Natural killer cell (primary cell): ENCODE measurements at regions not wholly inside any gene's neighbourhood (a gene's known extent, or its start where the extent isn't known, plus 50 kb on each side); places are given as distances from the start of the nearest gene placed in this dataset.

Source experiments
- ATAC-seq, 3 donors: fragments of 150-1000 bp in 2 of 3; fragments of 200-7000 bp in 1 of 3; cut with Tn5 transposase; 1 replicate in 1 of 3; 2 replicates in 2 of 3; pipeline ENCODE4 v1.10.0; 2021; ENCODE audit warnings: mild to moderate bottlenecking in 2 of 3, moderate library complexity in 2 of 3
- DNase-seq, 2 donors: peaks; one replicate each; pipeline versions ENCODE4 v3.0.0 to v3.0.0-alpha.2; 2013 to 2021; ENCODE audit warnings: mixed read lengths in 1 of 2
- H3K27ac ChIP-seq: one replicate; pipeline ENCODE4 v1.5.1; 2013; ENCODE audit warnings: mild to moderate bottlenecking, low read length
- H3K27me3 ChIP-seq: one replicate; pipeline ENCODE4 v1.6.1; 2013; ENCODE audit warnings: low read length; ENCODE audit not compliant: control insufficient read depth, insufficient read depth
- H3K36me3 ChIP-seq: one replicate; pipeline ENCODE4 v1.6.1; 2013; ENCODE audit warnings: low read length; ENCODE audit not compliant: control insufficient read depth, insufficient read depth
- H3K4me1 ChIP-seq: one replicate; pipeline ENCODE4 v1.6.1; 2013; ENCODE audit warnings: low read length; ENCODE audit not compliant: control insufficient read depth, insufficient read depth
- H3K4me3 ChIP-seq: one replicate; pipeline ENCODE4 v1.5.1; 2013; ENCODE audit warnings: low read length
- H3K9me3 ChIP-seq: one replicate; pipeline ENCODE4 v1.6.1; 2013; ENCODE audit warnings: low read length; ENCODE audit not compliant: control insufficient read depth, insufficient read depth
- H3K27ac Mint-ChIP-seq, 2 donors: one replicate each; pipeline ENCODE4 v1.8.0; 2022; ENCODE audit warnings: mild to moderate bottlenecking in 2 of 2, mixed read lengths in 2 of 2, moderate library complexity in 1 of 2
- H3K27me3 Mint-ChIP-seq, 2 donors: one replicate each; pipeline ENCODE4 v1.8.0; 2022; ENCODE audit warnings: low read depth in 2 of 2, mixed read lengths in 2 of 2
- H3K36me3 Mint-ChIP-seq: one replicate; pipeline ENCODE4 v1.8.0; 2022; ENCODE audit warnings: mixed read lengths
- H3K4me1 Mint-ChIP-seq, 2 donors: one replicate each; pipeline ENCODE4 v1.8.0; 2022; ENCODE audit warnings: mixed read lengths in 2 of 2
- H3K4me3 Mint-ChIP-seq: one replicate; pipeline ENCODE4 v1.8.0; 2022; ENCODE audit warnings: mild to moderate bottlenecking, moderate library complexity, mixed read lengths
- H3K9me3 Mint-ChIP-seq, 2 donors: one replicate each; pipeline ENCODE4 v1.8.0; 2022; ENCODE audit warnings: mixed read lengths in 2 of 2
- WGBS: methylation state at CpG from one replicate; pipeline ENCODE4 v1.1.7; 2013; ENCODE audit warnings: missing lambda C conversion rate; ENCODE audit not compliant: insufficient coverage; 5-methylcytosine and 5-hydroxymethylcytosine counted together
- intact Hi-C: fragments of 100-400 bp; cut with micrococcal nuclease; formaldehyde crosslinking; loops from one replicate; pipeline ENCODE4 v1.14.2; 2022
- TF ChIP-seq, protein P1 (sequence below): fragments of 200-600 bp; IDR thresholded peaks from one replicate; pipeline ENCODE4 v1.8.0; 2022; ENCODE audit warnings: antibody characterized with exemption

GRCh38 chr6:95383878-95384277 lies 193.5 kb upstream of the MANEA start:
- WGBS: 81% methylated on average over 2 of the region's 2 CpGs
- DNase-seq (no peak), ATAC-seq (no peak)
- Mint-ChIP-seq H3K4me1 (no peaks in the 10 kb centered on the region), H3K9me3 (peaks cover 5% of the 10 kb centered on the region in 2 donors), H3K36me3 (no peaks in the 10 kb centered on the region), H3K4me3 (no peak overlapping the region), H3K27me3 (no peaks in the 10 kb centered on the region), H3K27ac (no peak overlapping the region)
- H3K4me1 ChIP-seq: no peaks in the 10 kb centered on the region
- H3K27me3 ChIP-seq: no peaks in the 10 kb centered on the region
- no peak overlapping the region for H3K27ac ChIP-seq
- no peak overlapping the region for H3K4me3 ChIP-seq
- no peaks in the 10 kb centered on the region for H3K9me3 ChIP-seq
- intact Hi-C loops: no loop called here
- TF ChIP-seq, protein P1, sequence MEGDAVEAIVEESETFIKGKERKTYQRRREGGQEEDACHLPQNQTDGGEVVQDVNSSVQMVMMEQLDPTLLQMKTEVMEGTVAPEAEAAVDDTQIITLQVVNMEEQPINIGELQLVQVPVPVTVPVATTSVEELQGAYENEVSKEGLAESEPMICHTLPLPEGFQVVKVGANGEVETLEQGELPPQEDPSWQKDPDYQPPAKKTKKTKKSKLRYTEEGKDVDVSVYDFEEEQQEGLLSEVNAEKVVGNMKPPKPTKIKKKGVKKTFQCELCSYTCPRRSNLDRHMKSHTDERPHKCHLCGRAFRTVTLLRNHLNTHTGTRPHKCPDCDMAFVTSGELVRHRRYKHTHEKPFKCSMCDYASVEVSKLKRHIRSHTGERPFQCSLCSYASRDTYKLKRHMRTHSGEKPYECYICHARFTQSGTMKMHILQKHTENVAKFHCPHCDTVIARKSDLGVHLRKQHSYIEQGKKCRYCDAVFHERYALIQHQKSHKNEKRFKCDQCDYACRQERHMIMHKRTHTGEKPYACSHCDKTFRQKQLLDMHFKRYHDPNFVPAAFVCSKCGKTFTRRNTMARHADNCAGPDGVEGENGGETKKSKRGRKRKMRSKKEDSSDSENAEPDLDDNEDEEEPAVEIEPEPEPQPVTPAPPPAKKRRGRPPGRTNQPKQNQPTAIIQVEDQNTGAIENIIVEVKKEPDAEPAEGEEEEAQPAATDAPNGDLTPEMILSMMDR: no peak
- no peaks in the 10 kb centered on the region for H3K36me3 ChIP-seq

DNA sequence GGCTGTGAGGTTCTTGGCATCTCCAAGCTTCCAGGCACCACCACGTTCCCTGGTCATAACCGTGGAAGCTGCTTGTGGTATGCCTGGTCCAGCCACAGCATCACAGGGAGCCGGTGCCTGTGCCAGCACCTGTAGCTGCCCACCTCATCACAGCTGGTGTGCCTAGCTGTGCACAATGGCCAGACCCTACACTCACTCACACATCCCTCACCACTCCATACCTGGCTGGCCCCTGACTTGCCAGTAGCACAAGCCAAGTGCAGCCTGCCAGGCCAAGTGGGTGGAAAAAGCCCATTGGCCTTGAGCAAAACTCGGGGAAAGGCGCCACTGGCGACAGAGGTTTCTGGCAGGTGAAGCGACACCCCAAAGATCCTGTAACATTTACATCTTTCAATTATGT lies 192.3 kb upstream of the MANEA start:
- H3K36me3 Mint-ChIP-seq: no peaks in the 10 kb centered on the region
- WGBS: 91% methylated on average over 3 of the region's 7 CpGs
- ATAC-seq: no peak
- intact Hi-C loops: no loop called here
- H3K9me3 ChIP-seq: no peaks in the 10 kb centered on the region
- H3K27ac ChIP-seq: no peak overlapping the region
- H3K4me3 ChIP-seq: no peak overlapping the region
- H3K27me3 ChIP-seq: no peaks in the 10 kb centered on the region
- peaks cover 0 to 4% of the 10 kb centered on the region in 2 donors for H3K9me3 Mint-ChIP-seq
- no peaks in the 10 kb centered on the region for H3K27me3 Mint-ChIP-seq
- no peak overlapping the region for H3K4me3 Mint-ChIP-seq
- TF ChIP-seq, protein P1: no peak
- no peaks in the 10 kb centered on the region for H3K36me3 ChIP-seq
- no peaks in the 10 kb centered on the region for H3K4me1 Mint-ChIP-seq
- no peak for DNase-seq
- H3K27ac Mint-ChIP-seq: no peak overlapping the region
- H3K4me1 ChIP-seq: no peaks in the 10 kb centered on the region

GRCh38 chr6:95387845-95388244 lies 189.5 kb upstream of the MANEA start:
- no peaks in the 10 kb centered on the region for H3K36me3 ChIP-seq
- no peaks in the 10 kb centered on the region for H3K9me3 ChIP-seq
- DNase-seq: no peak
- H3K4me3 ChIP-seq: no peak overlapping the region
- TF ChIP-seq, protein P1: no peak
- H3K36me3 Mint-ChIP-seq: no peaks in the 10 kb centered on the region
- no peak overlapping the region for H3K27ac ChIP-seq
- intact Hi-C loops: no loop called here
- H3K4me1 Mint-ChIP-seq: no peaks in the 10 kb centered on the region
- no peaks in the 10 kb centered on the region for H3K27me3 Mint-ChIP-seq
- H3K4me1 ChIP-seq: no peaks in the 10 kb centered on the region
- H3K4me3 Mint-ChIP-seq: no peak overlapping the region
- no peak overlapping the region for H3K27ac Mint-ChIP-seq
- no peak for ATAC-seq
- no peaks in the 10 kb centered on the region for H3K27me3 ChIP-seq
- peaks cover 2 to 5% of the 10 kb centered on the region in 2 donors for H3K9me3 Mint-ChIP-seq

DNA sequence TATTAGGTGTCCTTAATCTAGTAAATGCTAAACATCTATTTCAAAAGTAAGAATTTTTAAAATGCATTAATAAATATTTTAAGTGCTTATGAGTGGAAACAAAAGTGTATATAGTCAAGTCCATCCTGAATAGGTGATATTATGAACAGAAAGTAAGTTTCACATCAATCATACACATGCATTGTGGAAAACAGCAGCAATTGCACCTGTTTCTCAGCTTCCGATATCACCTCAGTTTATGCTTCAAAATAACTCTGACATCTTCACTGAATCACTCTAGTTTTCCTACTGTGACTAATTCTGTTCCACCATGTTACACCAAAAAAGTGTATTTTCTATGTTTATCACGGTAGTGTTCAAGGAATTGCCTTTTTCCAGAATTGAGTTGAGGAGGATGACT lies 172.6 kb upstream of the MANEA start:
- Histone ChIP-seq H3K4me3 (no peak overlapping the region), H3K27me3 (no peaks in the 10 kb centered on the region), H3K27ac (no peak overlapping the region), H3K9me3 (no peaks in the 10 kb centered on the region), H3K4me1 (no peaks in the 10 kb centered on the region), H3K36me3 (no peaks in the 10 kb centered on the region)
- Mint-ChIP-seq H3K4me3 (no peak overlapping the region), H3K27ac (no peak overlapping the region), H3K36me3 (no peaks in the 10 kb centered on the region), H3K27me3 (no peaks in the 10 kb centered on the region), H3K9me3 (peaks cover 0 to 2% of the 10 kb centered on the region in 2 donors), H3K4me1 (no peaks in the 10 kb centered on the region)
- TF ChIP-seq, protein P1: no peak
- DNase-seq (no peak), ATAC-seq (no peak)
- intact Hi-C loops: no loop called here
- 100% methylated on average over 1 of the region's 2 CpGs for whole genome bisulfite sequencing
